ENCODE measurements at regions not wholly inside any gene's neighbourhood (a gene's known extent, or its start where the extent isn't known, plus 50 kb on each side); places are given as distances from the start of the nearest gene placed in this dataset.
"Not testable (repeated sequence)": the region's sequence is repeated elsewhere in the genome, so short reads cannot be mapped to it uniquely, and the experiment has no call there.

DNA sequence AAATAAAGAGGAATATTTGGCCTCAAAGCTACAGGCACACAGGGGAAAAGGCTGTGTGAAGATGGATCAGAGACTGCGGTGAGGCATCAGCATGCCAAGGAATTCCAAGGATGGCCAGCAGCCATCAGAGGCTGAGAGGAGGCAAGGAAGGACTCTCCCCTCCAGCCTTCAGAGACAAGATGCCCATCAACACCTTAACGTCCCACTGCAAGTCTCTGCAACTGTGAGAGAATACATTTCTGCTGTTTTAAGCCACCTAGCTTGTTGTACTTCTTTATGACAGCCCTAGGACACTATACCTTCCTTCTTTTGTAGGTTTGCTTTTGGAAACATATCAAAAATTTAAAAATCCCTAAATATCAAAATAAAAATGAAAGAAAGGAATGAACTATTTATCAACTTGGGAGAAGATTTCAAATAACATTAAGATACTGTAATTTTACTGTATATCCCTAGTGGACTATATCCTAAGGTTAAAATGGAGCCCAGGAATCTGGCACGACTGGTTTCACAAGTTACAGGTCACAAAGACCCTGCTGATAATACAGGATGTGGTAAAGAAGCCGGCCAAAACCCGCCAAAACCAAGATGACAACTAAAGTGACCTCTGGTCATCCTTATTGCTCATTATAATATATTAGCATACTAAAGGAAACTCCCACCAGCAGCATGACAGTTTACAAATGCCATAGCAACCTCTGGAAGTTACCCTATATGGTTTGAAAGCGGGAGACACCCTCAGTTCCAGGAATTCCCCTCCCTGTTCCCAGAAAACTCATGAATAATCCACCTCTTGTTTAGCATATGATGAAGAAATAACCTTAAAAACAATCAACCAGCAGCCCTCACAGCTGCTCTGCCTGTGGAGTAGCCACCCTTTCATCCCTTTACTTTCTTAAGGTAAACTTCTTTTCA is 185.2 kb downstream of the AVL9 start:
- no peak for DNase-seq

DNA sequence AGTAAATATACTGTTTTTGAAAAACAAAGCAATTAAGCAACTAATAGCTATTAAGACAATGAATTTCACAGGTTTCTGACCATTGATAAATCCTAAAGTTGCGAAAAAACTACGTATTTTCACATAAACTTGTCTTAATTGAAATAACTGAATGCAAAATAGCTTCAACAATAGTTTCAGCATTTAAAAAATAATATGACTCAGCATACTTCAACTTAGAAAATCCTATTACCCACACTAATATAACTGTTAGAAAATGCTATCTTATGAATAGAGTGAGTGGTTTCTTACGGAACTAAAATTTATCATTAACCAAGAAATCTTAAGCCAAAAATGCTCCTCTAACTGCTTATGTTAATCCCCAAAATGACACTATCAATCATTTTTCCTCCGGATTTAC is 183.9 kb downstream of the AVL9 start:
- no peak for DNase-seq

GRCh38 chr7:32677593-32677992 is 182.3 kb downstream of the AVL9 start:
- no peak for DNase-seq

- DNase-seq = no peak
Measured at GRCh38 chr7:32676249-32676941, 181.1 kb downstream of the AVL9 start.

DNA sequence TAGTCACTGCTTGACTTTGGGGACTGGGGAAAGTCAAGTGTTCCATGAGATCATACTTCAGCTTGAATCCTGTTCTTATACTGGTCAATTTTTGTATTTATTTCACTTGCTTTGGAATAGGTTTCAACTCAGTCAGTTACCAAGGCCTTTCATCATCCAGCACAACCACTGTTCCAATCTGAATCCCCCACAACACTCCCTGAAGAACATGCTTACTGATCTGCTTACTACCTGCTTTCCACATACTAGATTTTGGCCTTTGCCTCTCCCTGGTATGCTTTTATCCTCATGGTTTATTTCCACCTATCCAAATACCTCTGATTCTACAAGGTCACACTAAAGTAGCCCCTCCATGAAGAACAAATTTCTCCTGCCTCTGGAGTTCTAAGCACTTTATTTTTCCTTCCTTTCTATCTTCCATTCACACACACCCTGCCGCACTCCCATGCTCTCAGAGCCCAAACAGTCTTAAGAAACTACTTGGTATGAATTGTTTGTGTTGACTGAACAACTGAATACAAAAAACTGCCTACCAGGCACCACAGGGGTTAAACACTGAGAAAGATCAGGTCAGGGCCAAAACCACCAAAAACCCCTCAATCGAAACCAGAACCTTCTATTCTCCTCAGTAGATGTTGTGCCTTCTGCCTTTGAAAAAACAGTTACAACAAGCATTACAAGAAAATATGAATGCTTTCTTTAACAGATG is 178.1 kb downstream of the AVL9 start:
- DNase-seq = no peak

DNA sequence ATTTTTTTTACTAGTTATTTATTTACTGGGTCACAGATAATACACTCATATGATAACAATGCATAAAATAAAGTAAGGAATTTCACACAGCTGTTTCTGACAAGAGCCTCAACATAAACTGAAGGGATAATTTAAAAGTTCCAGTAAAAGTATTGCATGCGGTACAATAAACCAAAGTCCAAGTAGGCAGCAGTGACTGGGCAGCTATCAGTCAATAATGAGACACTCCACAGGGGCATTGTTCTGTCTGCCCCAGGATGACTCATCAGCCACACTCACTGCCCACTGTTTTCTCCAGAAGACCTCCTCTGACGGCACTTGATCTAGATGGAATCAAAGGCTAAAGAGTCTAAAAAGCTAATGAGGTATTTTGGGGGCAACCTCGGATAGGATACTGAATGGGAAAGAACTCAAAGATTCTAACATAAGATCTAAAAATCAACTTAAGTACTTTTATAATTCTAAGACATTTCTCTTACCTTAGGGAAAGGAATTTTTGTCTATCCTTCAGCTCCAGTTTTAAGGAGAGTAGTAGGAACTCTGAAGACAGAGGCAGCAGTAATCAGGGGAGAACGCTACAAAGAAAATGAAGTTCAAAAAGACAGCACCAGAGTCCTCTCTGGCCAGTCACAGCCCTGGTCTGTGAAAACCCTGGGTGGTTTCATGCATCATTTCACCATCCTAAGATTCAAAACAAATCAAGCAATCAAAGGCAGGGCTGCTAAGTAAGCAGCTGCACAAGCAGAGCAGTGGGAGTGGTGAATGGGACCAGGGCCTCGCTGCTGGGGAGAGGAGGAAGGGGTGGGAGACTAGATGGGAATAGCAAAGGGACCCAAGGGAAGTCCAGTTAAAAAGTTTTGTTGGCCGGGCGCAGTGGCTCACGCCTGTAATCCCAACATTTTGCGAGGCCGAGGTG is 175.1 kb downstream of the AVL9 start:
- DNase-seq = no peak

GRCh38 chr7:32669173-32669870 is 174.0 kb downstream of the AVL9 start:
- DNase-seq = not testable (repeated sequence)

DNA sequence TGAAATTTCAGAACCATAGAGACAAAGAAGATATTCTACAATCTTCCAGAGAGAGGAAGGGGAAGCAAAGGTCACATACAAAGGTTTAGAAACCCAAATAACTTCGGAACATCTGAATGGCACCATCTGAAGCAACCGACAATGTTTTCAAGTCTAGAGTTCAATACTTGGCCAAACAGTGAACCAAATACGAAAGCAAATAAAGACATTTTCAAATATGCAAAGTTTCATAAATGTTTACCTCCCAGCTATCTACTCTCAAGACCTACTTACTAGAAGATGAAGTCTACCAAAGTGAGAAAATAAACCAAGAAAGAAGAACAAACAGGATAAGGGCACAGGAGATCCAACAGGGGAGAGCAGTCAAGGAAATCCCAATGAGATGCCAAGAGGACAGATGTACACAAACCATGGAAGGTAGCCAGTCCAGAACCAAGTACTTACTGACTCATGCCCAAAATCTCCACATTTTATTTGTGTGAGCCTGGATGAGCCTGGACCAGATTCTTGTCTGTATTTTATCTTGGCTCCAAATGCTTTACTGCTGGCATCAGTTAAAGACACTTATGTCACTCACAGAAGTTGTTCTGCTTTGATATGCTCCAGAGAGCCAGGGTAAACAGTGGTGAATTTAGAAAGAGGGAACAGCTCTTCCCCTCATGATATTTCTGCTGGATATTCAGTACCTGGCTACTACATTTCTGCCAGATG is 173.3 kb downstream of the AVL9 start:
- not testable (repeated sequence) for DNase-seq

DNA sequence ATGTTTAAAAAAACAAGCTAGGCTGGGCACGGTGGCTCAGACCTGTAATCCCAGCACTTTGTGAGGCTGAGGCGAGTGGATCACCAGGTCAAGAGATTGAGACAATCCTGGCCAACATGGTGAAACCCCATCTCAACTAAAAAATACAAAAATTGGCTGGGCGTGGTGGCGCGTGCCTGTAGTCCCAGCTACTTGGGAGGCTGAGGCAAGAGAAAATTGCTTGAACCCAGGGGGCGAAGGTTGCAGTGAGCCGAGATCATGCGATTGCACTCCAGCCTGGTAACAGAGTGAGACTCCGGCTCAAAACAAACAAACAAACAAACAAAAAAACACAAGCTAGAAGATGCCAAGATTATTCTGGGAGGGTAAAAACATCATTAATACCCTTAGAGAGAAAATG is 172.3 kb downstream of the AVL9 start:
- DNase-seq = not testable (repeated sequence)

DNA sequence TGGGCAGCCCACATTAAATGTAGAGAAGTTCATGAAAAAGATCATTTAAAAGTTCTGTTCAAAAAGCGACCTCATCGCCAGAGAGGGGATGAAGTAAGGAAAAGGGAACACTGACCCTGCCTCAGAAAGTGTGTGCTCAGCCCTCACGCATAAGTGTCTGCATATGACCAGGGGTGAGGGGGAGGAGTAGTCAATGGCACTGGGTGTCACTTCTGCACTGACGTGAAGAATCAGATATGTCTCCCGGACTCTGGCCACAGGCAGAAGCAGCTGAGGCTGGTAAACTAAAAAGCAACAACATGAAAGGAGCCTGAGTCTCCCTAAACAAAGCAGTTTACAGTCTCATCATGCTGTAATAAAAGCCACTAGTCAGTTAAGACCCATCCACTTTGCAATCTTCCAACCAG is 168.5 kb downstream of the AVL9 start:
- not testable (repeated sequence) for DNase-seq

DNA sequence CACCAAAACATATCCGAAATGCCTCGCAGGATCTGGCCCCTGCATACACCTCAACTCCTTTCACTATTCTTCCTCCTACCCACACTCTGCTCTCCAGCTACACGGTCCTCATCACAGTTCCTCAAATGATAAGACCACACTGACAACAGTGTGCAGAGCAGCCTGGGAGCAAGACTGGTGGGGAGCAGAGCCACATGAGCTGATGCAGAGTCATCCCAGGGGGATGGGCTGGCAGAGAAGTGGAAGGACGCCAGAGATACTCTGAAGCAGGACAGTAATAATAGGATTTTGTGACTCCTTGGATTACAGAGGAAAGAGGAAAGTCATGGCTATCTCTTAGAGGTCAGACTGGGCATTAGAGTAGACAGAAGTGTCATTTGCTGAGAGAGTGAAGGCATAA is 167.2 kb downstream of the AVL9 start:
- not testable (repeated sequence) for DNase-seq

DNA sequence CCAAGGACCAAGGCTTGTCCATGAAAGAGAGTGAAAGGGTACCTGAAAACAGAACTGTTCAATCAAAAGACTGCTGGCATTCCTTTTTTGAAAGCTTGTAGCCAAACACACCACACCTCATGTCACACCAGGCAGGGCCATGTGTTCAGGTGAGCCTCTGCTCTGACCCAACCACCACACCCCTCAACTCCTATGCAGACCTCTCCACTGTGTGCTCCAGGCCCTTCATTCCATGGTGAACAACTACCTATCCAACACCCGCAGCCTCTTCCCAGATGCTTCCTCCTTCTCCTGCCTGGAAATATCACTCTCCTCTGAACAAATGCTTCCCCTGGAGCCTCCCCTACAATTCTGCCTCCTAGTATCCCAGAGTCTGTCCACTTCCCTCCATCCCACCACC is 166.6 kb downstream of the AVL9 start:
- DNase-seq = no peak

DNA sequence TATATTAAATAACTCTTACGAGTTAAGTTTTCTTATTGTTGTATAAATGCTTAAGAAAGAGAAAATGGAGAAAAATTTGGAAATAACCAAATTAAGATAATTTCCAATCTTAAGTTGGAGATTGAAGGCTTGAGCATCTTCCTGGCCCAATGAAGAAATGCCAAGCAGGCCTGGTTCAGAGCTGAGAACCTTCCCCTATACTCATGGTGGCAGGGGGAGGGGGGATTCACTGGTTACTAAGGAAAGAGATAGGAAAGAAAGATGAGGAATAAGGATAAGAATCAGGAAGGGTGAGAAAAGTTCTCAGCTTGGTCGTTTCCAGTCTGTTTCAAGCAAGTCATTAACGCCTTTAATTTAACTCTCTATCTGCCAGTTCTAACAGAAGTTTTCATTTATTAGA is 166.2 kb downstream of the AVL9 start:
- no peak for DNase-seq

- DNase-seq = no peak
Measured at GRCh38 chr7:32660936-32661335, 165.6 kb downstream of the AVL9 start.

- DNase-seq = no peak
Measured at GRCh38 chr7:32659853-32660252, 164.6 kb downstream of the AVL9 start.

DNA sequence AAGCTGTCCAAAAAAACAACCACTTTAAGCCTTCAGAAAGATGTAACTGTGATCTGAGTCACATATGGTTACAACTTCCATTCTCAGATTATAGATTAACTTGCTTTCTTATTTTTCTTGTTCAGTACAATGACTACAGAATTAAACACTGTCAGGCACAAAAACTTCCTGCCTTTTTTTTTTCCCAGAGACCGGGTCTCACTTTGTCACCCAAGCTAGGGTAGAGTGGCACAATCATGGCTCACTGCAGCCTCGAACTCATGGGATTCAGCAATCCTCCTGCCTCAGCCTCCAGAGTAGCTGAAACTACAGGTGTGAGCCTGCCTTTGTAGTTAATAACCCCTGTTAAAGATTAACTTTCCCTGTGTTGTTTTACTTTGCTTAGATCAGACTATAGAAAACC is 163.2 kb downstream of the AVL9 start:
- no peak for DNase-seq

DNA sequence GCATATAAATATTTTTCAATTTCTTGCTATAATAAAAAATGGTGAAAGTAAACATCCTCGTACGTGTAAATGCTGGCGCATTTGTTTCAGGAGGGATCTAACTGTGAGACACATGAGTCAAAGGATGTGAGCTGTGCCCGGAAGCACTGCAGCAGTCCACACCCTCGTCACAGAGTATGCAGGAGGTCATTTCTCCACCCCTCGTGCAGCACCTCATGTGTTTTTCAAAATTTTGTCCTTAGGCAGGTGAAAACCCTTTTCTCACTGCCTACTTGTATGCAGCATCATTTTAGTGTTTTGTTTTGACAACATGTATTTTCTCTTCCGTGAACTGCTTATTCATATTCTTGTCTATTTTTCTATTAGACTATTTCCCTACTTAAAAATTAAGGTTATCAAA is 162.7 kb downstream of the AVL9 start:
- no peak for DNase-seq

DNA sequence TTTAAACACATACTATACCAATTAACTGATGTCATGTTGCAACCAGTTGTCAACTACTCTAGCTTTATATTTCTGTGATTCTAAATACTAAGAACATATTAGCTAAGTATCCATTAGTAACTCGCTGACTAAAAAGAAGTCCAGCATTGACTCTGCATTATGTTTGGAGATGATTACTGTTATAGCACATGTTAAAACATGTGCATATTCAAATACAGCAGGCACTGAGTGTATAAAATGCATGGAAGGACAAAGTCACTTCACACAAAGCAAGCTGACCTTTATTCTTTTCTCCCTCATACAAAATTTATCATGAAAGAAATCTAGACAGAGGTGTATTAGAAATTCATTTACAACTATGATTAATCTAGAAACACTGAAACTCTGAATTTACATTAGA is 159.3 kb downstream of the AVL9 start:
- DNase-seq = not testable (repeated sequence)

DNA sequence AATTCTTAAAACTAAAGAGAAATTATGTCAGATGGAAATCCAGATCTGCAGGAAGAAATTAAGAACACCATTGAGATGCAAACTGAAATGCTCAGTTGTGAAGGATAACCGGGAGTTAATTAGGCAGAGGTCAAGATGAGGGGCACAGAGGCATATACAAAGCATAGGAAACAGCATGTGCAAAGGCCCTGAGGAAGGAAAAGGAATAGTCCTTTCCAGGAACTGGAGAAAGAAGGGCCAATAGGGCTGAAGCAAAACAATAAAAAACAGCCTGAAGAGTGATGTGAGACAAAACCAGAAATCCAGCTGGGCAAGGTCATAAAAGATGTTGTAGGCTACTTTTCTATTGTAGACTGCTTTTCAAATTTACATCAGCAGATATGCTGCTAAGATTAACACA is 155.1 kb downstream of the AVL9 start:
- not testable (repeated sequence) for DNase-seq

DNA sequence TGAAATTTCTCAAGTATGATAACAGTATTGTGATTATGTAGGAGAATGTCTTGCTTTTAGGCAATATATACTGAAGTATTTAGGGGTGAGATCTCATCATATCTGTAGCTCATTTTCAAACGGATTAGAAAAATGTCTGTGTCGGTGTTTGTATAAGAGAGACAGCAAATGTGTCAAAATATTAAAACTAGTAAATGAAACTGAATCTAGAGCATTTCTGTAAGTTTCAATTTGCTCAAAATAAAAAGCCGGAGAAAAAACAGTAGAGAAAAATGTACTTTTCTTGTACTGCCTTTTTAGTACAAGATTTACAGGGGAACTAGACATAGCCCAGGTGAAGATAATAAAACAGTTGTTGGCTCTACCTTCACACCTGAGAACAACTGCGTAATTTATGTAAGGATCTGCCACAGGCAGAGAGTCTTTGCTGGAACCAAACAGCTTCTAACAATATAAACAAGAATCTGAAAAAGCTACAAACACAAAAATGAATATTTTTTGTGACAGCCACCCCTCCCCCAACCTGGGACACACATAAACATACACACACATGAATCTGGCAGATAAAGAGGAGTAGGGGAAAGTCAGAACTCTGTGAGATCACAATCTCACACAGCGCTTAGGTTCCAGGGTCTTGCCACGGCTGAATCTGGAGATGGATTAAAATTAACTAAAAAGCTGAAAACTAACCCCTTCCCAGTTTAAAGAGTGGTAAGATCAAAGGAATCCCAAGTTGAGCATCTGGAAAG is 153.3 kb downstream of the AVL9 start:
- no peak for DNase-seq

Measured in NCI-H345 (cell line).